GM21576 (cell line): ENCODE measurements at regions not wholly inside any gene's neighbourhood (a gene's known extent, or its start where the extent isn't known, plus 50 kb on each side); places are given as distances from the start of the nearest gene placed in this dataset.

Experiments
- ATAC-seq: cut with Tn5 transposase; IDR thresholded peaks from one replicate; pipeline ENCODE4 v1.9.1; 2021; ENCODE audit warnings: mild to moderate bottlenecking, moderate library complexity; ENCODE audit not compliant: unreplicated experiment

GRCh38 chr6:164337024-164337924 is 922.8 kb downstream of the QKI start:
- no peak for ATAC-seq

- no peak for ATAC-seq
Observed at GRCh38 chr6:164336455-164336854, 921.9 kb downstream of the QKI start.

DNA sequence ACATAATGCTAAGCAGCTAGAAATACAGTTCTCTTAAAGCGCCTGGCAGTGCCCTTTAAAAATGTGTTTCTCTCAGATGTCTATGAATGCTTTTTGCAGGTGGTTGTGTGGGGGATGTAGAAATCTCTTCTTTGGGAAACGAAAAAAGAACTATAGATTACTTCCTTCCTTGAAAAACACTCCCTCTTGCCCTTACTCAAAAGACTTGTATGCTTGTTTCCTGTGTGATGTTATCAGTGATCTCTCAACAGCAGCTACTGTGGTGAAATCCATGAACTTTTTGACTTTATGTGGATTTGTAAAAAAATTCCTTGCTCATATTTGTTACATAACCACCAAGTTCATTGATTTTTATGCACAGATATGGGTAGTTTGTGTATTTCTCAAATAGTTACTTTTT is 916.5 kb downstream of the QKI start:
- no peak for ATAC-seq

DNA sequence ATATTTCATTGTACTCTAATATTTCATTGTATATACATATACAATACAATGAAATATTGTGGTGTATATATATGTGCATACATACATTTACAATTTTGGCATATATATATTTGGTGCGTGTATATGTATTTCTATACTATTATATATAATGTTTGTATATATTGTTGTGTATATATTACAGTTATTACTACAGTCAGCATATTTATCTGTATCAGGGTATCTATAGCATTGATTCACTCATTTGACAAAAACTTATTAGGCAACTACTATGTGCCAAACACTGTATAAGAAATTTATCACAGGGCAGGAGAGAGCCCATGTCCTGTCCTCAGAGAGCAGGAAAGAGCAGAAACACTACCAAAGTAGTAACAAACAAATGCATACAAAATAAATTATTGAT is 910.6 kb downstream of the QKI start:
- no peak for ATAC-seq

- no peak for ATAC-seq
Observed at GRCh38 chr6:164322533-164322932, 908.0 kb downstream of the QKI start.

DNA sequence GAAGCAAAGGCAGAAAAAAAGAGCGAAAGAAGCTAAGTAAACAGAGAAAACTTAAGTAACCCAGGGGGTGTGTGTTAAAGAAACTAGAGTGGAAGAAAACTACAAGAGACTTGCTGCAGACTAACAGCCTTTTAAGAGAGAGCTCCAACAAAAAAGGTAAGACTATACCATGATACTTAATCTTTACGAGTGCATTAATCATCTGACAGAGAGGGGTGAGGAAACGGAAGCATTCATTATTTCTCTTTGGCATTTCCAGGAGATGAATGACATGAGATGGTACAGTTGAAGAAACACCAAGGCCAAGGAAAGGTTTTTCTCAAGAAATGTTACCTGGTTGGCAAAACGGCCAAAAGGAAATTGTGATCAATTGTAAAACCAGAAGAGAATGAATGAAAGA is 906.8 kb downstream of the QKI start:
- ATAC-seq, result no peak

DNA sequence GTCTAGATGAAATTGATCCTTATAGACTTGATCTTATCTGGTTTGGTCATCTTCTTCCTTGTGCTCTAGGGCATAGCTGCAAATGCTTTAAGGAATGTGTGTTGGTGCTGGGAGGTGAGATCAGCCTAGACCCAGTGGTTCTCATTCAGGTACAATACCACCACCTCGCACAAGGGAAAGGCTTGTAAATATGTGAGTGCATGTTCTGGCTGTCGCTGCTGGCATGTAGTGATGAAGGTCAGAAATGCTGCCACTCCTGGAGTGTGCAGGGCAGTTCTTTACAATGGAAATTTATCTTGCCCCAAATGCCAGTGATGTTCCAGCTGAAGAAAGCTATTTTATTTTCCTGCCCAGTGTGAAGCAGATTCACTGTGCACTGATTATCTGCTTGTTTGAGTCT is 900.9 kb downstream of the QKI start:
- ATAC-seq, result no peak

DNA sequence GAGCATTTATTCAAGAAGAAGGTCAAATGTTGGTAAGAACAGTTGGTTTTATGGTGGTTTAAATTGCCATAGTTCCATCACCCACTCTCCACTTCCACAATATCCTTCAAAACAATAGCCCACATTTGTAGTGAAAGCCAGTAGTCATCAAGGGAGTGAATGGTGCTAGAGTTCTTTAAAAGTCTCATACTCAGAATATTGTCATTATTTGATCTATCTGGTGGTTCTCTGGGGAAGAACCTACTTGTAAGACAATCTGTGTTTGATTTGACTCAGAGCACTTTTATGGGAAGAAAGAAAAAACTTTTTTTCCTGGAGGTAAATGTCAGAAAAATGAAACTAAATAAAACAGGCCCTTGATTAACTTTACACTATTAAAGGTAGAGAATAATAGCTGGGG is 893.8 kb downstream of the QKI start:
- ATAC-seq, result no peak

GRCh38 chr6:164303102-164303964 is 888.8 kb downstream of the QKI start:
- ATAC-seq, result no peak

- no peak for ATAC-seq
Observed at GRCh38 chr6:164296411-164296810, 881.9 kb downstream of the QKI start.

- ATAC-seq, result no peak
Observed at GRCh38 chr6:164294047-164294784, 879.7 kb downstream of the QKI start.

DNA sequence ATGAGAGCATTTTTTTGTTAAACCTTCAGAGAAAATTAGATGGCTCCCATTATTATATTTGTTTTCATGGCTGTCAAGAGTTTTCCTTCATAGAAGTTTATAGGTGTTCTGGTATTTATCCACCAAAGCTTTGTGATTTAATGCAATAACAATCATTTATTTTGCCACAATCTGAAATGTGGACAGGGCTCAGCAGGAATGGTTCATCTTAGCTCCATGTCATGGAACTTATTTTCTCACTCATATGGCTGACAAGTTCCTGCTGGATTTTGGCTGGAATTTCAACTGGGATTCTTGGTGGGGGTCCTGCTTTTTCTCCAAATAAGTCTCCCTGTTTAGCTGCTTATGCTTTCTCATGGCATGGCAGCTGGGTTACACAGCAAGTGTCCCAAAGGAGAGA is 876.7 kb downstream of the QKI start:
- no peak for ATAC-seq

GRCh38 chr6:164290101-164290500 is 875.6 kb downstream of the QKI start:
- ATAC-seq, result no peak

DNA sequence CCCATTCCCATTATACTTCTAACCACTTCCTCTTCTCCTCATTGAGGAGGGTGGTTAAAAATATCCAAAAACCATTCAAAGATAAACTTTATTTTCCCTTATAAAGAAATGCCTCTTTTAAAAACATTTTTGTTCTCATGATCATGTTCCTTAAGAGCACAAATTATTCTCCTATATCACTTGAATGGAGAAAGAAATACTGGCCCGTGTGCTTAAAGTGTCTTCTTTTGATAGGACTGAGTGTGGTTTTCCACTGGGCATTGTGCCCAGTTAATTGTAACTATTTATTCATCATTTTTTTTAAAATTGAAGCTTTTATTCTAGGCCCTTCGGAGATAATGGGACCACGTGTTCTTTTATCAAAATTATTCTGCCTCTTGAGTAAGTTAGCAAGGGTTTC is 871.5 kb downstream of the QKI start:
- ATAC-seq, result no peak

- ATAC-seq, result no peak
Observed at GRCh38 chr6:164283574-164283973, 869.1 kb downstream of the QKI start.

DNA sequence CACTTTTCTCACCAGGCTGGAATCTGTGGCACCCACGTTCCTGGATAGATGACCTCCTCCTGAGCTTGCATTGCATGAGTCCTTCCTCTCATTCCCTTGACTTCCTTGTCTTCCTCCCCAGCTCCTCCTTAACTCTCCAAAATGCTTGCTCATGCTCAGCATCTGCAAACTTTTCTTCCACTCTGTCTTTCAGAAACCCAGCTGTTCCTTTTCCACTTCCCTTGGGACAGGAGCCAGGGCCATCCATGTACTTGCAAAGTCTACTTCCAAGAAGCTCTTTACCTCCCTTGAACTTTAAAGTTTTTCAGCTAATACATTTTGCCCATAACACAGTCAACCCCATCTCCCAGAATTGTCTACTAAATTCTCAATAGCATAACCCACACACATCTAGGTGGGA is 861.7 kb downstream of the QKI start:
- ATAC-seq, result no peak

DNA sequence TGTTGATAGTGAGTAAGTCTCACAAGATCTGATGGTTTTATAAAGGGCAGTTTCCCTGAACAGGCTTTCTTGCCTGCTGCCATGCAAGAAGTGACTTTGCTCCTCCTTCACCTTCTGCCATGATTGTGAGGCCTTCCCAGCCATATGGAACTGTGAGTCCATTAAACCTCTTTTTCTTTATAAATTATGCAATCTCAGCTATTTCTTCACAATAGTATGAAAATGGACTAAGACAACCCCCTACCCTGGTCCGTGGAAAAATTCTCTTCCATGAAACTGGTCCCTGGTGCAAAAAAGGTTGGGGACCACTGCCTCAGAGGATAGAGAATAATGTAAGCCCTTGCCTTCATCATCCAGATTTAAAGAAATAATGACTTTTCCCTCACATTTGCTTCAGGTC is 861.3 kb downstream of the QKI start:
- ATAC-seq, result no peak

DNA sequence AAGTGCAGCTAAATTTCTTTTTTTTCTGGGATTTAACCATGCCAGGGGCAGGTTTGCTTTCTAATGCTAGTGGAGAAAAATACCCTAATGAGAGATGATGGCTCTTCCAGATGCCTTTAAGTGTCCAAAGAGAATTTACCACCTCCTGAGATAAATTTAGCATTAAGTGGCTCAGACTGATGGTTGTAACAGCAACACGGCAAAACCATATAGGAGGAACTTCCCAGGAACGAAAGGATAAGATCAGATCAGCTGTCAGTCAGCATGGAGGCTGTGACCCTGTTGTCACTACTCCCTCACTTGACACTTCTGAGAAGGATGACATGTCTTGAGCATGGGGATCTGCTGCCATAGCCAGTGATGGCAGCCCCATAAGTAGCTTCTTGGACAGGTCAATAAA is 860.0 kb downstream of the QKI start:
- no peak for ATAC-seq

- ATAC-seq, result no peak
Observed at GRCh38 chr6:164273491-164273890, 859.0 kb downstream of the QKI start.

DNA sequence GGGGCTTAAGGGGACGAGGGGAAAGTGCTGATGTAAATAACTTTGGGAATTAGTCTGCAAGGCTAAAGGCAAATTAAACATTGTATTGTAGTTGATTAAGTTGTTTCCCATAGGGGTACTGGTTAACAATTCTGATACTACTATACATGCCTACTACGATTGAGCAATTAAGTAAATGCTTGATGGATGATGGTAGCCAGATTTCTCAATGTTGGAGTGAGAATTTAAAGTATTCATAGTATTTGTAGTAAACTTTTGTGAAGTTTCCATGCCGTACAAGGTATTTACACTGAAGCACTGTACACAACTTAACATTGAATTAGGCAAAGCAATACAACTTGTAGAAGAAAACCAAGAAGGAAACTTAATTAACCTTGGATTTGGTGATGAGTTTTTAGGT is 852.3 kb downstream of the QKI start:
- ATAC-seq, result no peak

GRCh38 chr6:164262348-164262747 is 847.8 kb downstream of the QKI start:
- no peak for ATAC-seq
